HCT116 (cell line): ENCODE measurements at regions not wholly inside any gene's neighbourhood (a gene's known extent, or its start where the extent isn't known, plus 50 kb on each side); places are given as distances from the start of the nearest gene placed in this dataset.
"Not testable (repeated sequence)": the region's sequence is repeated elsewhere in the genome, so short reads cannot be mapped to it uniquely, and the experiment has no call there.

Experiments used
- CEBPB ChIP-seq: IDR thresholded peaks from 2 replicates; pipeline ENCODE4 v1.6.1; 2012; ENCODE audit warnings: low read depth
- CTCF ChIP-seq, 3 experiments: fragments of 200-600 bp in 1 of 3; sonication (generic) in 1 of 3; IDR thresholded peaks in 2 of 3; conservative IDR thresholded peaks in 1 of 3; 2 replicates each; pipeline ENCODE4 v1.5.1; 2012 to 2017; ENCODE audit warnings: low read depth in 2 of 3, low read length in 2 of 3, antibody characterized with exemption in 1 of 3, borderline replicate concordance in 1 of 3, control low read depth in 1 of 3, mild to moderate bottlenecking in 1 of 3, mixed read lengths in 1 of 3, mixed run types in 1 of 3, moderate library complexity in 1 of 3; ENCODE audit not compliant: insufficient read depth in 1 of 3
- FOSL1 ChIP-seq: IDR thresholded peaks from 2 replicates; pipeline ENCODE4 v1.6.1; 2012; ENCODE audit warnings: low read depth
- POLR2A ChIP-seq: IDR thresholded peaks from 2 replicates; pipeline ENCODE4 v1.7.0; 2011; ENCODE audit warnings: borderline replicate concordance; ENCODE audit not compliant: insufficient read depth, insufficient read length; ENCODE audit errors: extremely low read depth
- POLR2AphosphoS5 ChIP-seq: IDR thresholded peaks from 2 replicates; pipeline ENCODE4 v1.6.1; 2011; ENCODE audit warnings: mild to moderate bottlenecking, low read depth, low read length, moderate library complexity

DNA sequence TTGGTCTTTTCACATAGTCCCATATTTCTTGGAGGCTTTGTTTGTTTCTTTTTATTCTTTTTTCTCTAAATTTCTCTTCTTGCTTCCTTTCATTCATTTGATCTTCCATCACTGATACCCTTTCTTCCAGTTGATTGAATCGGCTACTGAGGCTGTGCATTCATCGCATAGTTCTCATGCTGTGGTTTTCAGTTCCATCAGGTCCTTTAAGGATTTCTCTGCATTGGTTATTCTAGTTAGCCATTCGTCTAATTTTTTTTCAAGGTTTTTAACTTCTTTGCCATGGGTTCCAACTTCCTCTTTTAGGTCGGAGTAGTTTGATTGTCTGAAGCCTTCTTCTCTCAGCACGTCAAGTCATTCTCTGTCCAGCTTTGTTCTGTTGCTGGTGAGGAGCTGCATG lies 342.4 kb downstream of the DCHS2 start:
- not testable (repeated sequence) for TF ChIP-seq CTCF (IDR thresholded peaks at IDR 0.05 in 2 of 3, conservative IDR thresholded peaks at IDR 0.05 in 1 of 3; ENCODE audit: borderline replicate concordance in 1 of 3, insufficient read depth in 1 of 3, low read depth in 2 of 3, low read length in 2 of 3); POLR2AphosphoS5; POLR2A; FOSL1; CEBPB
